Body of pancreas (tissue), 4 donors: ENCODE measurements at regions not wholly inside any gene's neighbourhood (a gene's known extent, or its start where the extent isn't known, plus 50 kb on each side); places are given as distances from the start of the nearest gene placed in this dataset.

Experiments
- CTCF ChIP-seq, 7 experiments: fragments of 450-650 bp in 4 of 7; fragments of 200-600 bp in 3 of 7; sonication (generic) in 3 of 7; IDR thresholded peaks; one replicate each; pipeline ENCODE4 v1.5.1; 2016 to 2019; ENCODE audit warnings: antibody characterized with exemption in 7 of 7
- POLR2A ChIP-seq, 3 donors: fragments of 450-650 bp; IDR thresholded peaks; one replicate each; pipeline ENCODE4 v1.6.1; 2016; ENCODE audit warnings: antibody characterized with exemption in 3 of 3, mild to moderate bottlenecking in 2 of 3

DNA sequence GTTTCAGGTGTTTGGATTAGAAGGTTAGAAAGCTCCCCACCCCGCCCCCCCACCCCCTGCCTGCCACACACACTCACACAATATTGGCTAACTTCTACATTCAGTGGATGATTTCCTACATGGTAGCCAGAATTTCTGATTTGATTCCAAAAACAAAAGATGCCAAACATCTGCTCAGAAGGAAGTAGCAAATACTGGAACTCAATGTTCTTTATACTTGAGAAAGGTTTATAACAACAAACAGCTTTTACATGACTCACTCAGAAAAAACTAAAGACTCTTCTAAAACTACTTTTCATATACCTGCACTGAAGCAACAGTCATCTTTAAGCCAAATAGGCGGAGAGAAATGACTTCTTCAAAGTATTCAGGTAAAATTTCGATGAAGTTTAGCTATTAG lies 750.5 kb upstream of the POU3F4 start:
- TF ChIP-seq POLR2A (IDR thresholded peaks at IDR 0.05) (no peak), CTCF (IDR thresholded peaks at IDR 0.05) (no peak)
